HG03175 (cell line): ENCODE measurements at regions not wholly inside any gene's neighbourhood (a gene's known extent, or its start where the extent isn't known, plus 50 kb on each side); places are given as distances from the start of the nearest gene placed in this dataset.

Experiments
- ATAC-seq: cut with Tn5 transposase; IDR thresholded peaks from one replicate; pipeline ENCODE4 v1.9.1; 2021; ENCODE audit warnings: mild to moderate bottlenecking, moderate library complexity; ENCODE audit not compliant: unreplicated experiment

DNA sequence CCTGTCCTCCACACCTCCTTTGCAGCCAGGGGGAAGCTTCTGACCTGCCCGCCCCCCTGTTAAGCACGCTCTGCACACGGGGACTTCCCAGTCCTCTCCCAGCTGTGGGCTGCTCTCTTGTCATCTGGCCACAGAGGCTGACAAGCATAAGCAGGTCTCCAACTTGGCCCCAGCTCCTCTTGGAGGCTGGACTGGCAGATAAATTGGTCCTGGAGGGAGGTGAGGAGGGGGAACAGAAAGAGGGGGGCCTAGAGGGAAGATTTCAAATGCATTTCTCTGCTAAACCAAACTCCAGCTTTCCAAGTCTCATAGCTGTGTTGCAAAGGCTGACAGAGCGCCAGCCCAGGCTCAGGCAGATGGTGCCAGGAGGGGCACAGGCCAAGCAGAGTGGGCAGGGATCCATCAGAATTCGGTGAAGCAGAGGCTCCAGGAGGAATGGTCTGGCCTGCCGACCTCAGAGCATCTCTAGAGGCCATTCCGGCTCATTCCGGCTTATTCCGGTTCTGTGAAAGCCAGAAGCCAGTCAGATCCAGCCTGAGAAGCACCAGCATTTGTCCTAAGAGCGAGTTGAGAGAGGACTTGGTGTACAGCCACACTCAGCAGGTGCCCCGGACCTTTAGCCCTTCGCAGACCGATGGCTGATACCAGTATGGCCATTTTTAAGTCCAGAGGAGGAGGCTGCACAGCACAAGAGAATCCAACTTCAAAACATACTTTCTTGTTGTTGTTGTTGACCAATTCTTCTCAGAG, 508.9 kb upstream of the MYT1L start:
- no peak for ATAC-seq

DNA sequence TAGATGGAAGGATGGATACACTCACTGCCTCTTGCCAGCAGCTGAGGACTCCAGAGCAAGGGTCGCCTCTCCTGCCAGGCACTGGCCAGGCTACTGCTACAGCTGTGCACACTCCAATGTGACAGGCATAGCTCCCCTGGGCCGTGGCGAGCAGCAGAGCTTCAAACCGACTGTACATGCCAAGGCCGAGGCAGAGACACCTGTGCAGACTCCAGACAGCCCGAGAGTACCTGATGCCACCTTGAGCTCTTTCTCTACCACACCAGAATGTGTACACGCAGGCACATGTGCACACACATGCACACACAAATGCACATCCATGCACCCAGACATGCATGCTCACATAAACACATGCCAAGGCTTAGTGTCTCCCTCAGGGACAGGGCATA, 508.3 kb upstream of the MYT1L start:
- no peak for ATAC-seq

- no peak for ATAC-seq
Measured at GRCh38 chr2:2838548-2838845, 507.4 kb upstream of the MYT1L start.

DNA sequence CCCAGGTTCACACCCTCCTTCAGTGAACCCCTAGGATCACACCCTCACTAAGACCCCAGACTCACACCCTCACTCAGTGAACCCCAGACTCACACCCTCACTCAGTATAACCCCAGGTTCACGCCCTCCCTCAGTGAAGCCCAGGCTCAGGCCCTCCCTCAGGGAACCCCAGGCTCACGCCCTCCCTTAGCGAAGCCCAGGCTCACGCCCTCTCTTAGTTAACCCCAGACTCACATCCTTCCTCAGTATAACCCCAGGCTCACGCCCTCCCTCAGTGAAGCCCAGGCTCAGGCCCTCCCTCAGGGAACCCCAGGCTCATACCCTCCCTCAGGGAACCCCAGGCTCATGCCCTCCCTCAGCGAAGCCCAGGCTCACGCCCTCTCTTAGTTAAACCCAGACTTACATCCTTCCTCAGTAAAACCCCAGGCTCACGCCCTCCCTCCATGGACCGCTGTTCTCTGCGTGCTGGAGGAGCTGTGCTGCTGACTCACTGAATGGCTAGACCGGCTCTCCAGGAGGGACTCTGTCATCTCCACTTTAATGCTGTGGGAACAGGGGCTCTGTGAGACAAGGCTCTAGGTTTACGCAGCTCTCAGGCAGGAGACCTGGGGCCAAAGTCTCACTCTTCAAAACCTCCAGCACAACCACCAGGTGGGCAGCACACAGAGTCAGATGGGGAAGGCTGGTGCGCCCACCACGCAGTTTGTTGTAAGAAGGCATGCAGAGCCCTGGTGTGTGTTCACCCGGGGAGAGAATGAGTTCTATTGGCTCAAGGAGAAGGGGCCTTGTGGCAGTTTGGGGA, 506.9 kb upstream of the MYT1L start:
- ATAC-seq, result no peak

DNA sequence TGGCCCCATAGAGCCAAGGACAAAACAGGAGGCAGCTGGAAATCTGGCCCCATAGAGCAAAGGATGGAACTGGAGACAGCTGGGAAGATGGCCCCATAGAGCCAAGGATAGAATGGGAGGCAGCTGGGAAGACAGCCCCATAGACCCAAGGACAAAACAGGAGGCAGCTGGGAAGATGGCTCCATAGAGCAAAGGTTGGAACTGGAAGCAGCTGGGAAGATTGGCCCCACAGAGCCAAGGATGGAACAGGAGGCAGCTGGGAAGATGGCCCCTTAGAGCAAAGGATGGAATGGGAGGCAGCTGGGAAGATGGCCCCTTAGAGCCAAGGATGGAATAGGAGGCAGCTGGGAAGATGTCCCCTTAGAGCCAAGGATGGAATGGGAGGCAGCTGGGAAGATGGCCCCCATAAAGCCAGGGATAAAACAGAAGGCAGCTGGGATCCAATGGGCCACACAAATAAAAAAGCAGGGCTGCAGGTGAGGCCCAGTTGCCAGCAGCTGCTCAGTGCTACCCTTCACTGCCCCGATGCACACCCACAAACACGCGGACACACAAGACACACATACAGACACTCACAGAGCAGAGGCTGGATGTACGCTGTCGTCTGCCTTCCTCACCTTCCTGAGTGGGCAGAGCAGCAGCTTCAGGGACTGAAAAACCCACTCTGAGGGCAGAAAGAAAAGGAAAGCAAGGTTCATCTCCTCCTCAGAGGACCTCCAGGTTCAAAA, 505.4 kb upstream of the MYT1L start:
- ATAC-seq, result no peak

DNA sequence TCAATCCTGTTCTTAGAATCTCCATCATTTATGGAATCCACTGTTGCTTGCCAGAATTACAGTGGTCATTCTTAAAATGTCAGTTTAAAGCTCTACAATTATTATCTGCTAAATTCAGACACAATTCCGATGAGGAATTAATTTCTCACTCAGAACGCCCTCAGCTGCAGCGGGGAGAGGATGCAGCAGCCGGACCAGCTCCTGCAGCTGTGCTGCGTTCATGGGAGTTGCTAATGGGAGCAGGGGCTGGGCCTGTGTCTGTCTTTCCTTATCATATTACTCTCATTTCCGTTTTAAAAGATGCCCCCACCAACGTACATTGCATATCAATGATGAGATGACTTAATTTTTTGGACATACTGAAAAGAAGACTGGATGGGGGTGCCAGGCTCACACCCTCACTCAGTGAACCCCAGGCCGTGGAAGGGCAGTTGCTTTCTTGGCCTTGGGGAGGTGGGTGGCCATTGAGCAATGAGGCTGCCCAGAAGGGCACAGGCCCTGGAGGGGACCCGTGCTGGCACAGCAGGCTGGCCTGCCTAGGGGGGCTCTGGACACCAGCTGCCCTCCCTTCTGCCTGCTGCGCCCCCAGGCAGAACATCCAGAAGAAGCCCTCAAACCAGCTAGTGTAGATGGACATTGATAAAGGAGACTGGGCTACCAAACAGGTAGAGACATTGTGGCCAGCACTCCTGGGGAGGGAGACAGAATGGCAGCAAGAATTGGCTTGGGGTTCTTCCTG, 503.6 kb upstream of the MYT1L start:
- ATAC-seq, result no peak

- no peak for ATAC-seq
Measured at GRCh38 chr2:2834105-2834504, 503.0 kb upstream of the MYT1L start.

- ATAC-seq, result no peak
Measured at GRCh38 chr2:2832657-2833056, 501.6 kb upstream of the MYT1L start.

GRCh38 chr2:2831633-2832032, 500.6 kb upstream of the MYT1L start:
- ATAC-seq, result no peak

- ATAC-seq, result no peak
Measured at GRCh38 chr2:2830576-2830975, 499.5 kb upstream of the MYT1L start.

- ATAC-seq, result no peak
Measured at GRCh38 chr2:2828774-2829368, 497.8 kb upstream of the MYT1L start.

DNA sequence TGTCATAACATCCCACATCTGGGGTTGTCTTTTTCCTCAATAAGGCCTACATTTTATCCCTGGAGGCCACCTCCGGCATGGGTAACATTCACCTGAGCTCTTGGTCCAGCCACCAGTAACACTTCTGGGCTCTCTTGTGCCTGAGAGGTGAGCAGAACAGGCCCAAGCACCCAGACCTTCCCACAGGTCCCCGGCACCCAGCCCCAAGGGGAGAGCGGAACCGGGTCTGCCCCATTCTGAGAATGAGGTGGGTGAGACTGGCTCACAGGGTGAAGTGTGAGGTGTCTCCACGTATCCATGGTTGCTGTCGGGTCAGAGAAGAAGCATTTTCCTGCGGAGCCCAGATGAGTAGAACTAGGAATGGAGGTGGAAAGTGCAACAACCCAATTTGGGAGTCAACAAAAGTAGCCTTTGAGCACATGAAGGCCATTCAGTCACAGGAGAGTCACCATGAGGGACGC, 496.7 kb upstream of the MYT1L start:
- no peak for ATAC-seq

DNA sequence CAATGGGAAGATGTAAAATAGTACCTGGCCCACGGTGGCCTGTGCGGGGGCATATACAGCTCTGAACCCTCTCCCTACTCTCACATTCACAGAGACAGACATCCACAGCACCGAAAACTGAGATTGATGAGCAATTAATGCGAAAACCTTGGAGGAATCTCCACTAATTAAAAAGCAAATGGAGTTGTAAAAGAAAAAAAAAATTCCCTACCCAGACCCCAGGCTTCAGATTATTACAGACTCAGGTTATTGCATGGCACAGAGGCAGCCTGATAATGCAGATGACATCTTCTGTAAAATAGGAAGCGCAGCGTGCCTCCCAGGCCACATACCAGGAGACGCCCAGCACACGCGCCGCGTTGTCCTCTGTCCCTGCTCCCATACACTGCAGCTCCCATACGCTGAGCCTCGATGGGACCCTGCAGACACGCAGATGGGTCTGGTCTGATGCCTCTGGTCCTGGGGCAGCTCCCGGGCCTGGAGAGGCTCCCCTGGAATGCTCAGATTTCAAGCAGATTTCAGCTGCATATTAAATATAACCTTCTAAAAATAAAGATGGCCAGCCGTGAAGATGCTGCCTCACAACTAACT, 496.1 kb upstream of the MYT1L start:
- no peak for ATAC-seq

GRCh38 chr2:2826621-2827020, 495.5 kb upstream of the MYT1L start:
- no peak for ATAC-seq

GRCh38 chr2:2826209-2826551, 495.1 kb upstream of the MYT1L start:
- ATAC-seq, result no peak

- ATAC-seq, result no peak
Measured at GRCh38 chr2:2825516-2826208, 494.6 kb upstream of the MYT1L start.

GRCh38 chr2:2825062-2825461, 494.0 kb upstream of the MYT1L start:
- no peak for ATAC-seq

DNA sequence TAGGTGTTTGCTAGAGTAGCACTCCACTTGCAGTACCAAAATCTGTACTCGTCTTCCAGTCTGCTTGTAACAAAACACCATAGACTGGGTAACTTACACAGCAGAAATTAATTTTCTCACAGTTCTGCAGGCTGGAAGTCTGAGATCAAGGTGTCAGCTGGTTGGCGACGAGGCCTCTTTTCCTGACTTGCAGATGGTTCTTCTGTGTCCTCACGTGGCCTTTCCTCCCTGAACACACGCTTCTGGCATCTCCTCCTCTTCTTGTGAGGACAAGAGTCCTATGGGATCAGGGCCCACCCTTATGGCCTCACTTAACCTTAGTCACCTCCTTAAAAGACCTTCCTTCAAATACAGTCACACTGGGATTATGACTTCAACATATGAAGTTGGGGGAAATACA, 493.5 kb upstream of the MYT1L start:
- ATAC-seq, result no peak

DNA sequence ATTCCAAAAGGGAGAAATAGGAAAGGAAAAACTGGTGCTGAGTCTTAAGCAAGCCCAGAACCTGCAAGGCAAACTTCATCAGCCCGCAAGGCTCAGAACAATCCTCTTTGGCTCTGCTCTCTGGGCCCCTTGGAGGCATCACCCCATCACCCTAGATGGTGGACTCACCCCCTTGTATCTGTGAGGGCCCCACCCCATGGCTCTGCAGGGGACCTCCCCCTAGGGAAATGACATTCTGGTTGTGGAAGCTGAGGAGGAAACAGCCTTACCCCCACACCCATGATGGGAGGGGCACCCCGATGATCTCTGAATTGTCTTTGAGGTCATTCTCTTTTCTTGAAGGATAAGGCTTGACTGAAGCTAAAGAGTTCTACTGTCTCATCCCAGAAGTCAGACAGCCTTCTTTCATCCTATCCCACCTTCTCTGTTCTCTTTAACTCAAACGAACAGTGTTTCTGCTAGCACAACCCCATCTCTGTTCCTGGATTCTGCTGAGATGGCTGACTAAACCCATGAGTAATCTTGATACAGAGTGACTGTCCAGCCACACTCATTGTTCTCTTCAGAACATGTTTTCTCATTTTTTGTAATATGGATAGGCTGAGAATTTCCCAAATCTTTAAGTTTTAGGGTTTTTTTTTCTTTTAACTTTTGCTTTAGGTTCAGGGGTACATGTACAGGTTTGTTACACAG, 492.1 kb upstream of the MYT1L start:
- ATAC-seq, result no peak
